CD14-positive monocyte (primary cell): ENCODE measurements at regions not wholly inside any gene's neighbourhood (a gene's known extent, or its start where the extent isn't known, plus 50 kb on each side); places are given as distances from the start of the nearest gene placed in this dataset.

Experiments
- DNase-seq, 3 donors: peaks; one replicate each; pipeline ENCODE4 v3.0.0-alpha.2; 2011 to 2022
- H2AFZ ChIP-seq: 2 replicates; pipeline ENCODE4 v1.6.0; 2012; ENCODE audit warnings: mild to moderate bottlenecking, low read depth, low read length, inconsistent platforms; ENCODE audit not compliant: insufficient read depth, poor library complexity, severe bottlenecking
- H3K27ac ChIP-seq, 2 donors: 1 replicate in 1 of 2; 2 replicates in 1 of 2; pipeline ENCODE4 v1.5.1; 2012 to 2013; ENCODE audit warnings: low read length in 2 of 2, control low read depth in 1 of 2, inconsistent platforms in 1 of 2, low read depth in 1 of 2, mild to moderate bottlenecking in 1 of 2
- H3K27me3 ChIP-seq, 2 donors: one replicate each; pipeline versions ENCODE4 v1.6.0 to v1.6.1; 2011 to 2013; ENCODE audit warnings: low read length in 2 of 2; ENCODE audit not compliant: control insufficient read depth in 2 of 2, insufficient read depth in 2 of 2
- H3K36me3 ChIP-seq, 2 donors: replicated peaks in 1 of 2; 1 replicate in 1 of 2; 2 replicates in 1 of 2; pipeline versions ENCODE4 v1.5.1 to v1.6.1; 2012 to 2013; ENCODE audit warnings: low read length in 2 of 2, control low read depth in 1 of 2, inconsistent platforms in 1 of 2, mild to moderate bottlenecking in 1 of 2; ENCODE audit not compliant: insufficient read depth in 2 of 2, control insufficient read depth in 1 of 2
- H3K4me1 ChIP-seq, 2 donors: 1 replicate in 1 of 2; 2 replicates in 1 of 2; pipeline versions ENCODE4 v1.5.1 to v1.6.1; 2012 to 2013; ENCODE audit warnings: low read length in 2 of 2, control low read depth in 1 of 2, inconsistent platforms in 1 of 2, mild to moderate bottlenecking in 1 of 2, moderate library complexity in 1 of 2; ENCODE audit not compliant: insufficient read depth in 2 of 2, control insufficient read depth in 1 of 2
- H3K4me2 ChIP-seq: replicated peaks from 2 replicates; pipeline ENCODE3; 2012; ENCODE audit warnings: low read length, moderate library complexity, mild to moderate bottlenecking; ENCODE audit not compliant: poor library complexity, severe bottlenecking; ENCODE audit errors: extremely low read depth
- H3K4me3 ChIP-seq, 3 experiments: fragments of 200-600 bp in 1 of 3; sonication (generic) in 1 of 3; replicated peaks in 1 of 3; 1 replicate in 2 of 3; 2 replicates in 1 of 3; pipeline ENCODE4 v1.5.1; 2011 to 2013; ENCODE audit warnings: low read length in 3 of 3, mild to moderate bottlenecking in 3 of 3, control low read depth in 2 of 3, low read depth in 2 of 3, inconsistent platforms in 1 of 3, moderate library complexity in 1 of 3
- H3K79me2 ChIP-seq: 2 replicates; pipeline ENCODE4 v1.6.0; 2012; ENCODE audit warnings: mild to moderate bottlenecking, control low read depth, inconsistent platforms, low read length, moderate library complexity; ENCODE audit not compliant: insufficient read depth
- H3K9ac ChIP-seq: 2 replicates; pipeline ENCODE4 v1.6.0; 2017; ENCODE audit warnings: low read length, mild to moderate bottlenecking; ENCODE audit not compliant: insufficient read depth, poor library complexity, severe bottlenecking
- H3K9me3 ChIP-seq, 2 donors: replicated peaks in 1 of 2; 1 replicate in 1 of 2; 2 replicates in 1 of 2; pipeline versions ENCODE4 v1.5.1 to v1.6.1; 2012 to 2013; ENCODE audit warnings: low read length in 2 of 2, control low read depth in 1 of 2; ENCODE audit not compliant: control insufficient read depth in 1 of 2, insufficient read depth in 1 of 2
- H4K20me1 ChIP-seq: 2 replicates; pipeline ENCODE4 v1.6.0; 2012; ENCODE audit warnings: mild to moderate bottlenecking, low read length, control low read depth, moderate library complexity; ENCODE audit not compliant: insufficient read depth
- H3K27ac Mint-ChIP-seq, 7 donors: one replicate each; pipeline ENCODE4 v1.8.0; 2020; ENCODE audit warnings: mild to moderate bottlenecking in 7 of 7, mixed read lengths in 7 of 7, moderate library complexity in 6 of 7, inconsistent platforms in 2 of 7
- H3K27me3 Mint-ChIP-seq, 3 donors: one replicate each; pipeline ENCODE4 v1.8.0; 2021 to 2022; ENCODE audit warnings: low read depth in 3 of 3, mild to moderate bottlenecking in 3 of 3, mixed read lengths in 3 of 3, moderate library complexity in 3 of 3, inconsistent platforms in 1 of 3
- H3K36me3 Mint-ChIP-seq, 2 donors: one replicate each; pipeline ENCODE4 v1.8.0; 2020; ENCODE audit warnings: mixed read lengths in 2 of 2, inconsistent platforms in 1 of 2, mild to moderate bottlenecking in 1 of 2
- H3K4me1 Mint-ChIP-seq: one replicate; pipeline ENCODE4 v1.8.0; 2020; ENCODE audit warnings: mild to moderate bottlenecking, mixed read lengths
- H3K4me3 Mint-ChIP-seq, 2 donors: one replicate each; pipeline ENCODE4 v1.8.0; 2020; ENCODE audit warnings: mild to moderate bottlenecking in 2 of 2, mixed read lengths in 2 of 2, moderate library complexity in 1 of 2
- H3K9me3 Mint-ChIP-seq, 7 donors: one replicate each; pipeline ENCODE4 v1.8.0; 2020 to 2022; ENCODE audit warnings: mixed read lengths in 7 of 7, mild to moderate bottlenecking in 6 of 7, moderate library complexity in 6 of 7, inconsistent platforms in 2 of 7
- CTCF ChIP-seq: fragments of 200-600 bp; IDR thresholded peaks from one replicate; pipeline ENCODE4 v1.8.0; 2022; ENCODE audit warnings: antibody characterized with exemption, mild to moderate bottlenecking
- WGBS: methylation state at CpG from one replicate; pipeline ENCODE4 v1.1.5; 2013; ENCODE audit warnings: missing lambda C conversion rate; ENCODE audit not compliant: insufficient coverage; 5-methylcytosine and 5-hydroxymethylcytosine counted together
- intact Hi-C, 2 donors: fragments of 100-400 bp; cut with micrococcal nuclease; formaldehyde crosslinking; loops; one replicate each; pipeline versions ENCODE4 v1.15.0 to v1.15.1; 2023

GRCh38 chr18:66048406-66048805 is 297.6 kb downstream of the CDH7 start:
- H3K4me1 ChIP-seq, result no peaks in the 10 kb centered on the region
- H2AFZ ChIP-seq, result no peak overlapping the region
- Mint-ChIP-seq H3K27ac (no peak overlapping the region), H3K4me1 (no peaks in the 10 kb centered on the region), H3K36me3 (no peaks in the 10 kb centered on the region), H3K4me3 (no peak overlapping the region), H3K9me3 (peaks cover 0 to 2% (median 0%) of the 10 kb centered on the region in 7 donors), H3K27me3 (peaks cover 0 to 2% (median 2%) of the 10 kb centered on the region in 3 donors)
- no peaks in the 10 kb centered on the region for H3K36me3 ChIP-seq
- intact Hi-C loops, result no loop called here
- no peak for TF ChIP-seq CTCF
- no peaks in the 10 kb centered on the region for H4K20me1 ChIP-seq
- no peaks in the 10 kb centered on the region for H3K79me2 ChIP-seq
- H3K9ac ChIP-seq, result no peak overlapping the region
- H3K27me3 ChIP-seq, result no peaks in the 10 kb centered on the region
- no peak overlapping the region for H3K4me3 ChIP-seq
- H3K27ac ChIP-seq, result no peak overlapping the region
- H3K4me2 ChIP-seq, result no peak overlapping the region
- no CpG with 5 or more reads among the region's 1 CpG for WGBS
- no peak for DNase-seq
- H3K9me3 ChIP-seq, result no peaks in the 10 kb centered on the region

GRCh38 chr18:66046032-66046602 is 295.3 kb downstream of the CDH7 start:
- intact Hi-C loops, result no loop called here
- peaks cover 0 to 2% (median 2%) of the 10 kb centered on the region in 3 donors for H3K27me3 Mint-ChIP-seq
- Histone ChIP-seq H3K79me2 (no peaks in the 10 kb centered on the region), H3K4me3 (no peak overlapping the region), H2AFZ (no peak overlapping the region), H3K27me3 (no peaks in the 10 kb centered on the region), H3K9me3 (no peaks in the 10 kb centered on the region), H3K9ac (no peak overlapping the region), H3K4me1 (no peaks in the 10 kb centered on the region), H3K36me3 (no peaks in the 10 kb centered on the region), H4K20me1 (no peaks in the 10 kb centered on the region), H3K27ac (no peak overlapping the region), H3K4me2 (no peak overlapping the region)
- TF ChIP-seq CTCF, result no peak
- H3K27ac Mint-ChIP-seq, result no peak overlapping the region
- H3K36me3 Mint-ChIP-seq, result no peaks in the 10 kb centered on the region
- H3K4me3 Mint-ChIP-seq, result no peak overlapping the region
- peaks cover 0 to 2% (median 0%) of the 10 kb centered on the region in 7 donors for H3K9me3 Mint-ChIP-seq
- H3K4me1 Mint-ChIP-seq, result no peaks in the 10 kb centered on the region
- 53% methylated on average over 2 of the region's 2 CpGs for WGBS
- DNase-seq, result no peak
